ENCODE measurements at regions not wholly inside any gene's neighbourhood (a gene's known extent, or its start where the extent isn't known, plus 50 kb on each side); places are given as distances from the start of the nearest gene placed in this dataset.

DNA sequence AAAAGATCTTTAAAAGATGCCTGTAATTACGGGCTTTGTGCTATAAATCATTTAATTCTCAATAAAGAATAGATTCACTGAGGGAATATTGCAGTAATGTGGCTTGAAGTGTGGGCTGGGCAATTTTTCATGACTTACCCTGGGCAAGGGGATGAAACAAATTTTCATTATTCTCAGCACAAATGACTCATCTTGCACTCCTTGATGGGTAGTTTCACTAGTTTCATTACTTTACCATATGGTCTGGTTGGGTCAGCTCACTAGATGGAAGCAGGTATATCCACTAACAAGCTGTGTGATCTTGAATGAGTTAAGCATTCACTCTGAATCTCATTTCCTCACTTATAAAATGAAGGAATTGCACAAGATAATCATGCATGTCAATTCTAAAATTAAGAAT is 234.3 kb downstream of the ABCC12 start:
- no peak for TF ChIP-seq CTCF (IDR thresholded peaks at IDR 0.05)
- TF ChIP-seq POLR2A (IDR thresholded peaks at IDR 0.05) = no peak
- DNase-seq = no peak
- H3K9me3 ChIP-seq = no peaks in the 10 kb centered on the region
- no peak overlapping the region for H3K27ac ChIP-seq
- ATAC-seq = no peak
- no peaks in the 10 kb centered on the region for H3K4me1 ChIP-seq
- no peak overlapping the region for H3K4me3 ChIP-seq
- 60 to 73% methylated on average over 1 of the region's 1 CpG for WGBS, 2 donors
- intact Hi-C loops (cut with DNase I) = no loop called here
- no peaks in the 10 kb centered on the region for H3K36me3 ChIP-seq (replicated peaks in 1 of 2; ENCODE audit: insufficient read depth in 1 of 2, low read depth in 2 of 2)
- H3K27me3 ChIP-seq = peaks cover 0 to under 1% of the 10 kb centered on the region in 2 donors

- DNase-seq = no peak
- no peak overlapping the region for H3K4me3 ChIP-seq
Observed at GRCh38 chr16:47920709-47921108, 235.1 kb downstream of the ABCC12 start.

DNA sequence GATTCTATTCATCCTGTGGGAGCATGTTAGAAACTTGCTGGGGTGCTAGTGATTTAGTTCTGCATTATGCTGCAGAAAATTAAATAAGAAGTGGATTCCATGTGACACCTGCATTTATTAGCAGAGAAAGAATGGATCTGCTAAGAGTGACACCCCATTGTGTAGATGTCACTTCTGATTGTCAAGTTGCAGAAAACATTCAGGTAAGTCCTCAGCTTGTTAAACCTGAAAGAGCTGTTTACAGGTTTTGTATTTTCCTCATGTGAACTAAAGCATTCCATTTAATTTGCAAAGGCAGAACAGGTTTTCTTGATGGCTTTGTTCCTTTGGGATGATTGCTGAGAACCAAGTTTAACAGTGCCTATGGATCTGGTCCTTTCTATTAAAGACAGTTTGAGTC is 238.7 kb downstream of the ABCC12 start:
- Histone ChIP-seq H3K4me1 (no peaks in the 10 kb centered on the region), H3K9me3 (no peaks in the 10 kb centered on the region), H3K36me3 (replicated peaks in 1 of 2; ENCODE audit: insufficient read depth in 1 of 2, low read depth in 2 of 2) (no peaks in the 10 kb centered on the region), H3K27ac (no peak overlapping the region), H3K4me3 (no peak overlapping the region), H3K27me3 (no peaks in the 10 kb centered on the region)
- DNase-seq (no peak), ATAC-seq (no peak)
- intact Hi-C loops (cut with DNase I) = no loop called here
- TF ChIP-seq POLR2A (IDR thresholded peaks at IDR 0.05) = no peak
- no peak for TF ChIP-seq CTCF (IDR thresholded peaks at IDR 0.05)

More at GRCh38 chr16:47920709-47921108, 235.1 kb downstream of the ABCC12 start:
- no peak for ATAC-seq
- Histone ChIP-seq H3K9me3 (no peaks in the 10 kb centered on the region), H3K27me3 (no peaks in the 10 kb centered on the region), H3K4me1 (no peaks in the 10 kb centered on the region), H3K27ac (no peak overlapping the region), H3K36me3 (replicated peaks in 1 of 2; ENCODE audit: insufficient read depth in 1 of 2, low read depth in 2 of 2) (no peaks in the 10 kb centered on the region)
- WGBS, 2 donors = 0% methylated on average over 1 of the region's 1 CpG
- intact Hi-C loops (cut with DNase I) = no loop called here
- TF ChIP-seq POLR2A (IDR thresholded peaks at IDR 0.05) (no peak), CTCF (IDR thresholded peaks at IDR 0.05) (no peak)

GRCh38 chr16:47916266-47916665 is 239.5 kb downstream of the ABCC12 start:
- no peak for TF ChIP-seq POLR2A (IDR thresholded peaks at IDR 0.05)
- no peak for TF ChIP-seq CTCF (IDR thresholded peaks at IDR 0.05)
- intact Hi-C loops (cut with DNase I) = no loop called here
- Histone ChIP-seq H3K9me3 (no peaks in the 10 kb centered on the region), H3K4me3 (no peak overlapping the region), H3K27me3 (no peaks in the 10 kb centered on the region), H3K36me3 (replicated peaks in 1 of 2; ENCODE audit: insufficient read depth in 1 of 2, low read depth in 2 of 2) (no peaks in the 10 kb centered on the region), H3K27ac (no peak overlapping the region), H3K4me1 (no peaks in the 10 kb centered on the region)
- DNase-seq (no peak), ATAC-seq (no peak)
- 51 to 56% methylated on average over 2 of the region's 2 CpGs for WGBS, 2 donors

GRCh38 chr16:47907109-47907508 is 248.7 kb downstream of the ABCC12 start:
- Histone ChIP-seq H3K27me3 (no peaks in the 10 kb centered on the region), H3K9me3 (no peaks in the 10 kb centered on the region), H3K36me3 (replicated peaks in 1 of 2; ENCODE audit: insufficient read depth in 1 of 2, low read depth in 2 of 2) (no peaks in the 10 kb centered on the region), H3K4me3 (no peak overlapping the region), H3K4me1 (no peaks in the 10 kb centered on the region), H3K27ac (no peak overlapping the region)
- WGBS, 2 donors = 65 to 66% methylated on average over 13 of the region's 13 CpGs
- no peak for TF ChIP-seq CTCF (IDR thresholded peaks at IDR 0.05)
- no peak for TF ChIP-seq POLR2A (IDR thresholded peaks at IDR 0.05)
- no peak for DNase-seq
- ATAC-seq = no peak
- intact Hi-C loops (cut with DNase I) = no loop called here

All from body of pancreas (tissue), 4 donors.